ENCODE measurements at regions not wholly inside any gene's neighbourhood (a gene's known extent, or its start where the extent isn't known, plus 50 kb on each side); places are given as distances from the start of the nearest gene placed in this dataset.

DNA sequence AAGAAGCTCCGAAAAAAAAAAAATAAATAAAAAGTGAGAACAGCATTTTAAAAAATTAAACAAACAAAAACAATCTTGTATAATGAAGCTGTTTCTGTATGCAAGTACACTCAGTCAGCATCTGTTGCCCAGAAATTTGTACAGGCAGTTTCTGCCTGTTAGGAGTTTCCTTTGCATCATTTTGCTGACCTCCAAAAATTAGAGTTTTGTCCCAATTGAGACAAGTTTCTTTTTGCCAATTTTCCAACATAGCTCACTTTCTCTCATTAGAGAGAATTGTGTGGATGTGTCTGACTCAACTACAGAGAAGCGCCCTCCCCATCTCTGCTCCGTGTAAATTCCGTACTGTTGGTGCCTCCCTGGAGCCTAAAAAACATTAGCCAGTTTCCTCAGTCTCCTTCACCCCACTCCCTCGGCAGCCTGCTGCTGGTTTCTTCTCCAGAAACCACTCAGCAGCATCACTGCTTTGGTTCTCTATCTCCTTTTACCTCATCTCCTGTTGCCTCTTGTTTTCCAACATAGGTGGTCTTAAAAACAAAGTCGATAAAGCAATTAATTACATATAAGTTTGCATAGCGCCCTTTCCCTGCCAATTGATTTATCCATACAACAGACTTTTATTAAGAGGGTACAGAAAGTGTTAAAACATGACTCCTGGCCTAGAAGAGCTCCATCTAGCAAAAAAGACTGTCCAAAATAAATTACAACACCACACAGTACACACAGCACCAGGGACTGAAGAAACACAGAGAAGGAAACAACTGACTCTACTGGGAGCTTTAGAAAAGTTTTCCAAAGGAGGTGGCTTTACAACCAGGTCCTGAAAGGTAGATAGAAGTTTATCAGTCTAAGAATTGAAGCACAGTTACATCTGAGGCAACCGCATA is 286.7 kb downstream of the SHOX2 start:
- Histone ChIP-seq H3K27ac (no peak overlapping the region), H3K4me3 (no peak overlapping the region), H3K9me3 (no peaks in the 10 kb centered on the region), H3K36me3 (no peaks in the 10 kb centered on the region), H3K4me1 (no peaks in the 10 kb centered on the region), H3K27me3 (no peaks in the 10 kb centered on the region)
- DNase-seq (no peak), ATAC-seq (no peak)
- 40 to 52% (median 50%) methylated on average over 8 of the region's 8 CpGs for WGBS, 4 donors
- intact Hi-C loops (cut with DNase I): no loop called here
- TF ChIP-seq CTCF (IDR thresholded peaks at IDR 0.05): no peak
- no peak for TF ChIP-seq POLR2A (IDR thresholded peaks at IDR 0.05)

DNA sequence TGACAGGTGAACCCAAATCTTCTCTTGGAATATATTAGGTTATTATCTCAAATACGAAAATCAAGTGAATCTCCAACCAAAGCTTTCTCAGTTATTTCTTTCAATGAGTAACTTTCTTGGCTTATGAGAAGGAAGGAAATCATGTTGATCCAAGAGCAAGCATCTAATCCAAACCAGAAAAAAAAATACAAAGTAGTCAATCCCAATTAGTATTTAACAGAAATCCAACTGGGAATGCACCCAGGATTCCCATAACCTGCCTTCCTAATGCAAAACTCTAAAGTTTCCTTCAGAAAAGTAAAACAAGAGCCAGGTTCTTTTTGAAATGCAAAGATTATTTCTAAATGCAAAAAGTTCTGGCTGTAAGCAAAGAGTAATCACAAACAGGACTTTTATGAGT is 289.3 kb downstream of the SHOX2 start:
- no peaks in the 10 kb centered on the region for H3K36me3 ChIP-seq
- 60 to 76% (median 63%) methylated on average over 1 of the region's 1 CpG for WGBS, 4 donors
- no peaks in the 10 kb centered on the region for H3K9me3 ChIP-seq
- no peak overlapping the region for H3K4me3 ChIP-seq
- no peaks in the 10 kb centered on the region for H3K27me3 ChIP-seq
- TF ChIP-seq CTCF (IDR thresholded peaks at IDR 0.05): no peak
- TF ChIP-seq POLR2A (IDR thresholded peaks at IDR 0.05): no peak
- ATAC-seq (no peak), DNase-seq (no peak)
- no peak overlapping the region for H3K27ac ChIP-seq
- intact Hi-C loops (cut with DNase I): no loop called here
- H3K4me1 ChIP-seq: no peaks in the 10 kb centered on the region

- H3K27me3 ChIP-seq: no peaks in the 10 kb centered on the region
- no peaks in the 10 kb centered on the region for H3K36me3 ChIP-seq
- no peaks in the 10 kb centered on the region for H3K4me1 ChIP-seq
- ATAC-seq (no peak), DNase-seq (no peak)
- no peak overlapping the region for H3K27ac ChIP-seq
- H3K4me3 ChIP-seq: no peak overlapping the region
- intact Hi-C loops (cut with DNase I): no loop called here
- TF ChIP-seq POLR2A (IDR thresholded peaks at IDR 0.05) (no peak), CTCF (IDR thresholded peaks at IDR 0.05) (no peak)
- no peaks in the 10 kb centered on the region for H3K9me3 ChIP-seq
These were observed 289.9 kb downstream of the SHOX2 start for GRCh38 chr3:157816296-157816695.

DNA sequence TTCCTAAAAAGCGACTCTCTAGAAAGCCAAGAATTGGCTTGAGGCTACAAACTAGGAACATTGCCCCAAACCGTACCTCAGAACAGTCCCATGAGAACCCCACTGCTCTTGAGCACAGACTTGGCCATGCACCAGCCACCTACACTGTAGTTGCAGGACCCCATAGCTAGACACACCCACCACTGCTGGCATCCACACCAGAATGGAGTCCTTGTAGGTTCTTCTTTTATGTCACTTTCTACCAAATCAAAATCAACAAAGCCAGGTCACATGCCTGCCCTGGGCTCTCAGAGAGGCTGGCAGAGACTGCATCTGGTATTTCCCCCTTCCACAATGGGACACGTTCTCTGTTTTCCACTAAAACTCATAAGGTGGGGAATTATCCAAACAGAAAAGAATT is 290.5 kb downstream of the SHOX2 start:
- WGBS, 4 donors: 66 to 77% (median 70%) methylated on average over 3 of the region's 3 CpGs

More for the DNA sequence above, 290.5 kb downstream of the SHOX2 start:
- Histone ChIP-seq H3K27me3 (no peaks in the 10 kb centered on the region), H3K4me1 (no peaks in the 10 kb centered on the region), H3K4me3 (no peak overlapping the region), H3K36me3 (no peaks in the 10 kb centered on the region), H3K9me3 (no peaks in the 10 kb centered on the region), H3K27ac (no peak overlapping the region)
- TF ChIP-seq POLR2A (IDR thresholded peaks at IDR 0.05): no peak
- no peak for TF ChIP-seq CTCF (IDR thresholded peaks at IDR 0.05)
- intact Hi-C loops (cut with DNase I): no loop called here
- DNase-seq: no peak
- no peak for ATAC-seq
